Naive B cell (primary cell): ENCODE measurements at regions not wholly inside any gene's neighbourhood (a gene's known extent, or its start where the extent isn't known, plus 50 kb on each side); places are given as distances from the start of the nearest gene placed in this dataset.
"Not testable (repeated sequence)": the region's sequence is repeated elsewhere in the genome, so short reads cannot be mapped to it uniquely, and the experiment has no call there.

Experiments used
- ATAC-seq, 2 donors: fragments of 150-1000 bp; cut with Tn5 transposase; 2 replicates each; pipeline ENCODE4 v1.10.0; 2021; ENCODE audit warnings: low read depth in 2 of 2, mild to moderate bottlenecking in 2 of 2, moderate library complexity in 2 of 2
- DNase-seq: peaks from one replicate; pipeline ENCODE4 v3.0.0; 2022
- H3K27ac Mint-ChIP-seq, 6 donors: one replicate each; pipeline ENCODE4 v1.8.0; 2020 to 2022; ENCODE audit warnings: mild to moderate bottlenecking in 6 of 6, mixed read lengths in 6 of 6, moderate library complexity in 5 of 6, inconsistent platforms in 2 of 6
- H3K27me3 Mint-ChIP-seq, 3 donors: one replicate each; pipeline ENCODE4 v1.8.0; 2021 to 2022; ENCODE audit warnings: mixed read lengths in 3 of 3, mild to moderate bottlenecking in 1 of 3
- H3K36me3 Mint-ChIP-seq, 2 donors: one replicate each; pipeline ENCODE4 v1.8.0; 2020 to 2022; ENCODE audit warnings: mixed read lengths in 2 of 2, inconsistent platforms in 1 of 2, mild to moderate bottlenecking in 1 of 2
- H3K4me1 Mint-ChIP-seq, 3 donors: one replicate each; pipeline ENCODE4 v1.8.0; 2020 to 2022; ENCODE audit warnings: mixed read lengths in 3 of 3, inconsistent platforms in 1 of 3, mild to moderate bottlenecking in 1 of 3, moderate library complexity in 1 of 3
- H3K4me3 Mint-ChIP-seq, 8 donors: one replicate each; pipeline ENCODE4 v1.8.0; 2020 to 2022; ENCODE audit warnings: mild to moderate bottlenecking in 8 of 8, mixed read lengths in 8 of 8, moderate library complexity in 8 of 8, inconsistent platforms in 2 of 8
- H3K9me3 Mint-ChIP-seq, 7 donors: one replicate each; pipeline ENCODE4 v1.8.0; 2020 to 2022; ENCODE audit warnings: mixed read lengths in 7 of 7, mild to moderate bottlenecking in 5 of 7, inconsistent platforms in 2 of 7, moderate library complexity in 1 of 7

DNA sequence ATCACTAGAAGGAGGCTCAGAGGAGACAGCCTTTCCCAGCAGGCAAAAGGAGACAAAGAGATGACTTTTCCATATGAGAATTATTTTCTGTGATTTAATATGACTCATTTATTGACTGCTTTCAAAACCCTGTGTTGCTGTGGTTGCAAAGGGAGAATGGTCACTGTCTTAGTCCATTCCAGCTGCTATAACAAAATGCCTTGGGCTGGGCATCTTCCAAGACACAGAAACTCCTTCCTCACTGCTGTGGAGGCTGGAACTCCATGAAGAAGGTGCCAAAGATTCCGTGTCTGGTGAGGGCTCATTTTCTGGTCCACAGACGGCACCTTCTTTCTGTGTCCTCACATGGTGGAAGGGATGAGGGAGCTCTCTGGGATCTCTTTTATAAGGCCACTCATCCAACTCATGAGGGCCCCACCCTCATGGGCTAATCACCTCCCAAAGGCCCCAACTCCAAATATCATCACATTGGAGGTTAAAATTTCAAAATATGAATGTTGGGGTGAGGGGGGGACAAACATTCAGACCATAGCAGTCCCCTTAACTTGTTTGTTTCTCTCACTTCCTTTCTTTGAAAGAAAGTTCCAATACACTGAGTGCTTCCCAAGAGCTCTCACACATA, 252.1 kb upstream of the RAB4A start:
- no peaks in the 10 kb centered on the region for H3K36me3 Mint-ChIP-seq
- H3K4me3 Mint-ChIP-seq: no peak overlapping the region
- peaks cover 0 to 2% (median 0%) of the 10 kb centered on the region in 3 donors for H3K4me1 Mint-ChIP-seq
- no peak for DNase-seq
- H3K27ac Mint-ChIP-seq: no peak overlapping the region
- no peaks in the 10 kb centered on the region for H3K9me3 Mint-ChIP-seq
- no peak for ATAC-seq
- peaks cover 4 to 15% (median 13%) of the 10 kb centered on the region in 3 donors for H3K27me3 Mint-ChIP-seq

DNA sequence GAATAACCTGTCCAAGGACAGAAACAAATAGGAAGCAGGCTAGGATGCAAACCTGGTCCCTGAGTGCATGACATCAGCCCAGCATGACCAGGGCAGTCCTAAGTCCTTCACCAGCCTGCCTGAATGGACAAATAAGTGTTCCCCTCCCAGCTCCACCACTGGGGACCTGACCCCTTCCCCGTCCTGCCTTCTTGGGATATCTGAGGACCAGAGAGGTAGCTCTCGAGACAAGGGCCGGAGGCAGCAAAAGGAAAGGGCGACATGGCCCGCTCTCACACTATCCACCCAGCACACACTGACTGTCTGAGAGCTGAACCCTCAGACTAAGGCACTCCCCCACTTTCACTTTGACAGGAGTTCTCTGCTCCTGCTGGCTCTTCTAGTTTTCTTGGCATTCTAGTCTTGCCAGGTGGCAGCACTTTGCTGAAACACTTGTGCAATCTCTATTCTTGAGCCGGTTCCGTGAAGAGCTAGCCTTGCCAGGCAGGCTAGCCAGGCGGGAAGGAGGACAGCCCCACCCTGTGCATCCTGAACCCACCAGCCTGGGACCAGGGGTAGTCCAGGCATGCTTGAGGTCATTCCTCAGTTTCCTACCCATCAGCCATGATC, 251.1 kb upstream of the RAB4A start:
- no peak for ATAC-seq
- Mint-ChIP-seq H3K4me3 (no peak overlapping the region), H3K27me3 (peaks cover 4 to 13% (median 9%) of the 10 kb centered on the region in 3 donors), H3K27ac (peak overlapping the region in 1 of 6 donors; percentile 82), H3K36me3 (no peaks in the 10 kb centered on the region), H3K9me3 (peaks cover 0 to 1% (median 0%) of the 10 kb centered on the region in 7 donors), H3K4me1 (peaks cover 0 to 2% (median 0%) of the 10 kb centered on the region in 3 donors)
- DNase-seq: no peak

DNA sequence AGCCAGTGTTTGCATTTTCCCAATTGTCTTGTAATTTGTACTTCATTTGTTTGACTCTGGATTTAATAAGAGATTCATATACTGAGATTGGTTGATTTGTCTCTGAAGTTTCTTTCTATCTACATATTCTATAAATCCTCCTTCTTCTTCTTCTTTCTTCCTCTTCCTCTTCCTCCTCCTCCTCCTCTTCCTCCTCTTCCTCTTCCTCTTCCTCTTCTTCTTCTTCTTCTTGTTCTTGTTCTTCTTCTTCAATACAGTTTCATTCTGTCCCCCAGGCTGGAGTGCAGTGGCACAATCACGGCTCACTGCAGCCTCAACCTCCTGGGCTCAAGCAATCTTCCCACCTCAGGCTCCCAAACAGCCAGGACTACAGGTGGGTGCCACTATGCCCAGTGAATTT, 249.9 kb upstream of the RAB4A start:
- H3K9me3 Mint-ChIP-seq, H3K4me3 Mint-ChIP-seq, ATAC-seq, H3K36me3 Mint-ChIP-seq, DNase-seq, H3K4me1 Mint-ChIP-seq: not testable (repeated sequence)
- peaks cover 4 to 16% (median 9%) of the 10 kb centered on the region in 3 donors for H3K27me3 Mint-ChIP-seq
- peak overlapping the region in 1 of 6 donors; percentile 11 for H3K27ac Mint-ChIP-seq

DNA sequence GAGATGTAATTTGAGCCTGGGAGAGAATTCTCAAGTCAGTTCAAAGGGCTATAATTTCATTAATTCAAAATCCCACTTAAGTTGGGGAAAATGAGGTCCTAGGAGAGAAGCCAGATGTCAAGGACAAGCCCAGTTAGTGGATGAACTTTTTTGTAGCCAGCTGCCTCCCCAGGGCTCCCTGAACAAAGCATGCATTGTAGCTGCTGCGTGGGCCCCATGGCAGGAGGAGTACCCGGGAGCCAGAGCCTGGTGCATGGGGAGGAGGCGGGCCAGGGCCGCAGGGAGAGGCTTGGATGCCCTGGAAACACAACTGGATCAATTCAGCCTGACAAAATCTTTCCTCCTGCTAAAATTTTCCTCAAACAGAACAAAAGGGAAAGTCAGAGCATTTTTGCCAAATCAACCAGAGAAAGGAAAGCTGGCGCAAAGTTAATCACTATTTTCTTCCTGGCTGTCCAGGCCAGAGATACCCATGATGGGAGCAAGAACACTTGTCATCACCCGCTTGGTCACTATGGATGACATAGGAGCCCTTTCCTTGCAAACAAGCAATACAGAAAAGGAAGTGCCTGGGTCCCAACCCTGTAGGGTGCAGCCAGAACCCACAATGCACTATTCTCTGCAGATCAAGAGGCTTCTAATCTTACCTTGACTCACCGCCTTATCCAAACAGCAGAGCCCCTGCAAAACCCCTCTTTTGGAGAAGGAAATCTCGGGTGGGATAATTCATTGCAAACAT, 248.1 kb upstream of the RAB4A start:
- Mint-ChIP-seq H3K4me1 (peaks cover 8 to 11% (median 10%) of the 10 kb centered on the region in 3 donors), H3K4me3 (no peak overlapping the region), H3K9me3 (peaks cover 0 to 1% (median 0%) of the 10 kb centered on the region in 7 donors), H3K36me3 (no peaks in the 10 kb centered on the region), H3K27ac (no peak overlapping the region), H3K27me3 (peaks cover 0 to 9% (median 4%) of the 10 kb centered on the region in 3 donors)
- ATAC-seq: no peak
- DNase-seq: no peak

DNA sequence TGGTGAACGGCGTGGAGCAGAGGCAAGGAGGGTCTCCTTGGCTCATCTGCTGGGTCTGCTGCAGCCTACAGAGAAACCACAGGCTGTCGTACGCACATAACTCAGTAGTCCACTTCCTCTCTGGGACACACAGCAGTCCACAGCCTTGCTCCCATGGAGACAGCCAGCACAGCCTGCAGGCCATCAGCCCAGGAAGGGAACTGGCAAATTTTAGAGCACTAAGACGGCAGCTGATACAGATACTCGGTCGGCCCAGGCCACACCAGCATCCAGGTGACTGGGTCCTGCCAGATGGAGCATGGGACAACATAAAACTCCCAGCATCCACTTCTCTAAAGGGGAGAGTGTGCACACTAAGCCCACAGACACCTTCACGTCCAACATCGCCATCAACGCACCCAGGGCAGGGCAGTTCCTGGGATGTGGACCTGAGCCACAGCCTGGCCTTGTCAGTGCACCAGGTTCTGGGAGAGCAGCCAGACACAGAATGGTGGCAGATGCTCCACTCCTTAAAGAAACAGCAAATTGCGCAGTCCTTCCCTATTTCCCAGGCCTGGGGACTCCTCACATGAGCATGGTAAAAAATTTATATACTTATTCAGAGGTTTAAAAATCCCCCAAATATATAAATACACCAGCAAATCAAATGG, 247.1 kb upstream of the RAB4A start:
- DNase-seq: no peak
- Mint-ChIP-seq H3K9me3 (peaks cover 0 to 1% (median 0%) of the 10 kb centered on the region in 7 donors), H3K4me1 (peaks cover 9 to 13% (median 12%) of the 10 kb centered on the region in 3 donors), H3K27me3 (peaks cover 0 to 9% (median 4%) of the 10 kb centered on the region in 3 donors), H3K27ac (no peak overlapping the region), H3K4me3 (no peak overlapping the region), H3K36me3 (no peaks in the 10 kb centered on the region)
- ATAC-seq: no peak

DNA sequence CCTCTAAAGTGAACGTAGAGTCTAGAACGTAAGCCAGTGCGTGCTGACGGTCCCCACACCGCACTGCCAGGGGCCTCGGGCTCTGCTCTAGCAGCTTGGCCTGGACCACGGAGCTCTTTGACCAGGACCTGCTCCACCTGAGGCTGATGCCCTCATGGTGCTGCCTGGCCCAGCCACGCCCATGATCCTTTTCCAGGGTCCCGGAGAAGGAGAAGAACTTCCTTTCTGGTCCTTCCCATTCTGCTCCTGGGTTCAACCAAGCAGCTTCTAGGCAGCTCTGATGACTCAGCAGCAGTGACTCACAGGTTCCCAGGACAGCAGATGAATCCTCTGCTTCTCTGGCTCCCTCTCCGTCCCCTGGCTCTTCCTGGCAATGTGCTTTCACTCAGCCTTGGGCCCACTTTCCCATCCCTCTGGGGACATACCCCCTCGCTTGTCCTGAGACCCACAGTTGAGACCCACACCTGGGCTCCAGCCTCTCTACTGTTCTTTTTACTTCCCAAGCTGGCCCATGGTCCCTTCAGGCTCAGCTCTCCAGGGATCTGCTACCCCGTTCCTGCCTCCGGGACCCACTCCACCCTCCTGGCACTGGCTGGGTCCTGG, 246.3 kb upstream of the RAB4A start:
- Mint-ChIP-seq H3K27ac (no peak overlapping the region), H3K4me1 (peaks cover 9 to 13% (median 12%) of the 10 kb centered on the region in 3 donors), H3K4me3 (no peak overlapping the region), H3K9me3 (peaks cover 0 to 1% (median 0%) of the 10 kb centered on the region in 7 donors), H3K36me3 (no peaks in the 10 kb centered on the region), H3K27me3 (peaks cover 0 to 9% (median 4%) of the 10 kb centered on the region in 3 donors)
- DNase-seq (no peak), ATAC-seq (no peak)

DNA sequence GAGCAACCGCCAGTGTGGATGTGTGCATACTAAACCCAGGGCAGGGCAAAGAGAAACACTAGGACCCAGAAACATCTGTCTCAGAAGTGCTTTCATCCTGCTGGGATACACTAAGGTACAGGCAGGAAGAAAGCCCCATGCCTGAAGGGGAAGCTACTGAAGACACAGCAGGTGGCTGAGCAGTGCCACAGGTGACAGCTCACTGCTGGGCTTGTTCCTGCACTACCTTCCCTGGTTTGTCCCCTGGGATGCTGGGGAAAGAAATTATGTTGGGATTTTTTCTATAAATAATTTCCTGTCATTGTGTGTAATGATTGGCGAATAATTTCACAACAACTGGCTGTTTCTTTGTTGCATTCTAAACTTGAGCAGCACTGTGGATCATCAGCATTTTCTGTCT, 245.3 kb upstream of the RAB4A start:
- ATAC-seq (no peak), DNase-seq (no peak)
- no peak overlapping the region for H3K4me3 Mint-ChIP-seq
- H3K4me1 Mint-ChIP-seq: peaks cover 9 to 13% (median 12%) of the 10 kb centered on the region in 3 donors
- H3K27me3 Mint-ChIP-seq: peaks cover under 1 to 9% (median 4%) of the 10 kb centered on the region in 3 donors
- H3K27ac Mint-ChIP-seq: no peak overlapping the region
- no peaks in the 10 kb centered on the region for H3K36me3 Mint-ChIP-seq
- H3K9me3 Mint-ChIP-seq: peaks cover 0 to 1% (median 0%) of the 10 kb centered on the region in 7 donors

DNA sequence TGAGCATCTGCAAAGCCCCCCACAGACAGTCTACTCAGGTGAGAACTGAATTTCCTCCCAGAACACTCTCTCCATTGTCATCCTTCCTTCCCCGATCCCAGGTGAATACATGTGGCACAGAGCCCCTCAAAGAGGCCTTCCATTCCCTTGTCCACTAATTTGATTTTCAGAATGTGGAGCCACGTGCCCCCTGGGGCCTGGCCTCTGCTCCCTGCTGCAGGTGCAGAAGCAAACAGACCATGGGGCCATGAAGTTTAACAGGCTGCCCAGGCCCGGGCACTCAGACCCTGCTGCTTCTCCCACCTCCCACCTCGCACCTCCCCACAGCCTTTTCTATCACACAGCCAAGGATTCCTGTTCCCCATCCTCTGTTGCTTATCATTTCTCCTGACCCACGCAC, 243.8 kb upstream of the RAB4A start:
- DNase-seq (no peak), ATAC-seq (no peak)
- Mint-ChIP-seq H3K27ac (peak overlapping the region in 2 of 6 donors; percentile 2 to 93), H3K9me3 (peaks cover 0 to 1% (median 0%) of the 10 kb centered on the region in 7 donors), H3K27me3 (peaks cover 0 to 21% (median 14%) of the 10 kb centered on the region in 3 donors), H3K4me3 (peak overlapping the region in 5 of 8 donors; percentile 37 to 93 (median 79)), H3K4me1 (peaks cover 9 to 12% (median 11%) of the 10 kb centered on the region in 3 donors), H3K36me3 (no peaks in the 10 kb centered on the region)

DNA sequence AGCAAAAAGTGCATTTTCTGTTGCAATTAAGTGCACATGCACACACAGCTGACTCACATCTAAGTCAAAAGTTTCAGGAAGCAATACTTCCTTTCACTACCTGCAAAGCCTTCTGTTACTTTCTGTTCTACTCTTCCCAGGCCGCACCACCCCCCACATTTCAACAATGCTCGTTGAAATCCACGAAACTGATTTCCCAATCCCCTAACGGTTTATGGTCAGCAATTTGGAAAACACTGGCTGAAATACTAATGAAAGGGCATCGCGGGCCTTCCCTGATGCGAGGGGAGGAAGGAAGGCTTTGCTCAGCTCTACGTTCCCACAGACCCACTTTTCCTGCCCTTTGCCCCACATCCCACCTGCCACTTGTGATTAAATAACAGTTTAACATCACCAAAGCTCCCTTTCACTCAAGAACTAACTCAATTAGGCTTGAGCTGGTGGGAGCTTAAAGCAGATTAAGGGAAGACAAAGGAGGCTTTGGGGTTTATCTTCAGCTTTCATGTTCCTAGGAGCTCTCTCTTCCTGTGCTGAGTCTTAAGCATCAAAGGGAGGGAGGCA, 243.2 kb upstream of the RAB4A start:
- peaks cover under 1 to 21% (median 20%) of the 10 kb centered on the region in 3 donors for H3K27me3 Mint-ChIP-seq
- H3K4me3 Mint-ChIP-seq: peak overlapping the region in 7 of 8 donors; percentile 17 to 93 (median 71)
- DNase-seq: no peak

DNA sequence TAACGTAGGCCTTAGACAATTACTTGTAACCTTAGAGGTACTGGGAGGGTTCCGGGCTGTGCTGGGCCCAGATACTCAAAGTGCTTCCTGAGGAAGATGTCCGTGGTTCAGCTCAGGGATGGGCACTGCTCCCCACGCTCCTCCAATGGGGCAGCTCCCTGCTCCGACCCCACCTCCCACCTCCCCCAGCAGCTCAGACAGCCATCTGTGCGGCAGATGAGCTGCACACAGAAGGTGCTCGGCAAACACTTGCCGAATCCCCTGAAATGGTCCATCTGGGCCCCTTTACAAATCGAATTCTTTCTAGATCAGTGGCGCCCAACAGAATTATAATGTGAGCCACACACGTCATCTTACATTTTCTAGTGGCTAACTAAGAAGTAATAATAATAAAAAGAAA, 242.4 kb upstream of the RAB4A start:
- Mint-ChIP-seq H3K9me3 (peaks cover 0 to 1% (median 0%) of the 10 kb centered on the region in 7 donors), H3K4me1 (peaks cover 9 to 12% (median 11%) of the 10 kb centered on the region in 3 donors), H3K4me3 (peak overlapping the region in 1 of 8 donors; percentile 39), H3K27ac (peak overlapping the region in 1 of 6 donors; percentile 29), H3K27me3 (peaks cover 6 to 30% (median 28%) of the 10 kb centered on the region in 3 donors), H3K36me3 (no peaks in the 10 kb centered on the region)
- no peak for DNase-seq
- no peak for ATAC-seq

More for the DNA sequence above, 243.2 kb upstream of the RAB4A start:
- Mint-ChIP-seq H3K27ac (peak overlapping the region in 3 of 6 donors; percentile 2 to 93 (median 78)), H3K9me3 (peaks cover 0 to 1% (median 0%) of the 10 kb centered on the region in 7 donors), H3K4me1 (peaks cover 9 to 12% (median 11%) of the 10 kb centered on the region in 3 donors), H3K36me3 (no peaks in the 10 kb centered on the region)
- peak in 1 of 2 donors; percentile 61 for ATAC-seq

DNA sequence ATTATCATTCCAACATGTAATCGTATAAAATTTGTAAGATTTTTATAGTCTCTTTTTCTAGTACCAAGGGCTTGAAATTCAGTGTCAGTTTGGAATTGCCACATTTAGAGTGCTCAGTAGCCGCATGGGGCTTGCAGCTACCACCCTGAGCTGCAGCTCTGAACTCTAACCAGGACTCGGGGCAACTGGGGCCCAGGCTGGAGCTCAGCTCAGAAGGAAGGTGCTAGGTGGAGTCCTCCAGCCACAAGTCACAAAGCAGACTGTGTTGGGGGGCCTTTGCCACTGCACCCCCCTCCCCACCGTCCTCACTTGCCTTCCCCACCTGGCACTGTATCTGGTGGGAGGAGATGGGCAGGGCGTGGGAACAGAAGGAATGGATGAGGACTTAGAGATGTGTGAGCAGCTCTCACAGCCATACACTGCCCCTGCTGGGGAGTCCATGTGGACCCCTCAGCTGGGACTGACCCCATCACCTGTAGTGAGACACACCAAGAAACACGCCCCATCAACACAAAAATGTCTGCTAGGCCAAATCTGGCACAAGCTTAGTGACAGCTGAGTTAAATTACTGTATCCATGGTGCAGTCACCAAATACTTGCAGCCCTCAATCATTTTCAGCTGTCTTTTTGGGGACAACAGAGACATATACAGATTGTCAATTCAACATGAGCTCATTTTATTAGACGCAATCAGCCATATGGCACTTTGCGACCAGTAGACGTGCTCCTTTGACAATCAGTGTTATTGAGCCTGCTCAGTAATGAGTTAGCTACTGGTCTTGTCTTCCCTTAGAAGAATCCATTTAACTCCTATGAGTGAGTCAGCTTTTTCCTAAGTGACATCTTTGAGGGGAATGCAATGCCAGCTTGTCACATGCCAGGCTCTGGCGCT, 241.7 kb upstream of the RAB4A start:
- no peak for DNase-seq
- Mint-ChIP-seq H3K4me1 (peaks cover 9 to 12% (median 11%) of the 10 kb centered on the region in 3 donors), H3K27ac (no peak overlapping the region), H3K27me3 (peaks cover 6 to 32% (median 28%) of the 10 kb centered on the region in 3 donors), H3K36me3 (no peaks in the 10 kb centered on the region), H3K9me3 (peaks cover 0 to under 1% (median 0%) of the 10 kb centered on the region in 7 donors), H3K4me3 (no peak overlapping the region)
- ATAC-seq: no peak

DNA sequence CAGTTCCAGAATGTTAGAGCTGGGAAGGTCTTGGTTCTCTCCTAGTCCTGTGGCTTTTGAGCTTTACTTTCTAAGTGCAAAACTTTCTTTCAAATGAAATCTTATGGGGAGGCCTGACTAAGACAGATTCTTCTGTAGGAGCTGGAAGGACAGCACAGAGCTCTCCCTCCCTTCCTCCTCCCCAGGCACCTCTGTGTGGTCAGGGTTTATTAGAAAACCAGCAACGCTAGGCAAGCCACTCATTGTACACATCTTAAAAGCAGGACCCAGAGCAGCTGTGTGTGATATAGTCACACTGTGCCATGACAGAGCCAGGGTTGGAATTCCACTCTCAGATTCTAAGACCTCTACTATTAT, 241.1 kb upstream of the RAB4A start:
- H3K4me1 Mint-ChIP-seq: peaks cover 10 to 15% (median 14%) of the 10 kb centered on the region in 3 donors

More for the DNA sequence above, 241.1 kb upstream of the RAB4A start:
- Mint-ChIP-seq H3K27me3 (peaks cover 6 to 31% (median 28%) of the 10 kb centered on the region in 3 donors), H3K36me3 (no peaks in the 10 kb centered on the region), H3K9me3 (no peaks in the 10 kb centered on the region), H3K4me3 (no peak overlapping the region), H3K27ac (no peak overlapping the region)
- ATAC-seq (no peak), DNase-seq (no peak)
